OCI-LY3 (cell line): ENCODE measurements at regions not wholly inside any gene's neighbourhood (a gene's known extent, or its start where the extent isn't known, plus 50 kb on each side); places are given as distances from the start of the nearest gene placed in this dataset.

Experiments
- CTCF ChIP-seq: fragments of 200-600, 300-600 bp; sonication (generic); IDR thresholded peaks from 2 replicates; pipeline ENCODE4 v1.5.1; 2014; ENCODE audit warnings: antibody characterized with exemption, low read length, low read depth
- EZH2phosphoT487 ChIP-seq: fragments of 200-600 bp; shearing (Covaris generic); IDR thresholded peaks from 2 replicates; pipeline ENCODE4 v1.6.1; 2018; ENCODE audit warnings: antibody characterized with exemption, mixed run types, low read depth

- TF ChIP-seq CTCF (no peak), EZH2phosphoT487 (no peak)
Measured at GRCh38 chr5:89988129-89988810, 421.3 kb downstream of the CETN3 start.
